RWPE2 (cell line): ENCODE measurements at regions not wholly inside any gene's neighbourhood (a gene's known extent, or its start where the extent isn't known, plus 50 kb on each side); places are given as distances from the start of the nearest gene placed in this dataset.
A peak's percentile ranks its signal among the peaks of the same experiment; 100 is the strongest.

Experiments
- ATAC-seq: fragments of 200-7000 bp; cut with Tn5 transposase; 3 replicates; pipeline ENCODE4 v1.9.1; 2021; ENCODE audit warnings: low read depth
- DNase-seq: peaks from one replicate; pipeline ENCODE4 v3.0.0-alpha.2; 2020; ENCODE audit warnings: low spot score
- H3K27ac ChIP-seq: fragments of 450-650 bp; 2 replicates; pipeline ENCODE4 v1.5.1; 2017; ENCODE audit warnings: mild to moderate bottlenecking; ENCODE audit not compliant: poor library complexity, severe bottlenecking
- H3K27me3 ChIP-seq: fragments of 250-450 bp; sonication (Bioruptor Pico); 2 replicates; pipeline ENCODE4 v1.5.1; 2021; ENCODE audit warnings: mild to moderate bottlenecking, moderate library complexity; ENCODE audit not compliant: insufficient read depth, poor library complexity, severe bottlenecking
- H3K36me3 ChIP-seq: fragments of 250-450 bp; sonication (Bioruptor Pico); 2 replicates; pipeline ENCODE4 v1.5.1; 2020; ENCODE audit warnings: low read depth, mild to moderate bottlenecking, moderate library complexity
- H3K4me1 ChIP-seq: fragments of 250-450 bp; sonication (Bioruptor Pico); 2 replicates; pipeline ENCODE4 v1.5.1; 2021; ENCODE audit warnings: mild to moderate bottlenecking, moderate library complexity; ENCODE audit not compliant: insufficient read depth, poor library complexity, severe bottlenecking
- H3K4me3 ChIP-seq: fragments of 250-450 bp; sonication (Bioruptor Pico); 2 replicates; pipeline ENCODE4 v1.5.1; 2021; ENCODE audit warnings: mild to moderate bottlenecking, moderate library complexity; ENCODE audit not compliant: severe bottlenecking
- H3K9me3 ChIP-seq: fragments of 250-450 bp; sonication (Bioruptor Pico); 2 replicates; pipeline ENCODE4 v1.5.1; 2021; ENCODE audit warnings: mild to moderate bottlenecking, moderate library complexity; ENCODE audit not compliant: severe bottlenecking
- CTCF ChIP-seq: fragments of 450-650 bp; IDR thresholded peaks from one replicate; pipeline ENCODE4 v1.5.1; 2017; ENCODE audit warnings: mild to moderate bottlenecking, moderate library complexity; ENCODE audit not compliant: poor library complexity, severe bottlenecking

- Histone ChIP-seq H3K27ac (no peak overlapping the region), H3K4me3 (no peak overlapping the region), H3K9me3 (no peaks in the 10 kb centered on the region), H3K4me1 (no peaks in the 10 kb centered on the region), H3K27me3 (peaks cover 4% of the 10 kb centered on the region), H3K36me3 (no peaks in the 10 kb centered on the region)
- ATAC-seq (peak; percentile 79), DNase-seq (no peak)
- TF ChIP-seq CTCF: no peak
Measured at GRCh38 chr6:90870561-90870960, 283.7 kb upstream of the MAP3K7 start.

GRCh38 chr6:90868656-90869055 is 281.8 kb upstream of the MAP3K7 start:
- no peak for DNase-seq
- ATAC-seq: no peak
- no peak overlapping the region for H3K4me3 ChIP-seq
- TF ChIP-seq CTCF: no peak
- H3K4me1 ChIP-seq: no peaks in the 10 kb centered on the region
- no peaks in the 10 kb centered on the region for H3K9me3 ChIP-seq
- no peak overlapping the region for H3K27ac ChIP-seq
- H3K36me3 ChIP-seq: no peaks in the 10 kb centered on the region
- peaks cover 4% of the 10 kb centered on the region for H3K27me3 ChIP-seq

GRCh38 chr6:90868256-90868655 is 281.4 kb upstream of the MAP3K7 start:
- TF ChIP-seq CTCF: no peak
- Histone ChIP-seq H3K4me3 (no peak overlapping the region), H3K9me3 (no peaks in the 10 kb centered on the region), H3K4me1 (no peaks in the 10 kb centered on the region), H3K36me3 (no peaks in the 10 kb centered on the region), H3K27me3 (no peaks in the 10 kb centered on the region), H3K27ac (no peak overlapping the region)
- ATAC-seq (no peak), DNase-seq (no peak)

GRCh38 chr6:90865513-90865912 is 278.6 kb upstream of the MAP3K7 start:
- H3K27ac ChIP-seq: no peak overlapping the region
- no peaks in the 10 kb centered on the region for H3K4me1 ChIP-seq
- peak; percentile 41; the same call in 1 of the 3 replicates for ATAC-seq
- DNase-seq: no peak
- H3K4me3 ChIP-seq: no peak overlapping the region
- TF ChIP-seq CTCF: no peak
- H3K27me3 ChIP-seq: no peaks in the 10 kb centered on the region
- H3K9me3 ChIP-seq: no peaks in the 10 kb centered on the region
- no peaks in the 10 kb centered on the region for H3K36me3 ChIP-seq

- DNase-seq (no peak), ATAC-seq (no peak)
- no peaks in the 10 kb centered on the region for H3K27me3 ChIP-seq
- no peak for TF ChIP-seq CTCF
- H3K27ac ChIP-seq: no peak overlapping the region
- H3K9me3 ChIP-seq: no peaks in the 10 kb centered on the region
- H3K4me1 ChIP-seq: no peaks in the 10 kb centered on the region
- no peak overlapping the region for H3K4me3 ChIP-seq
- no peaks in the 10 kb centered on the region for H3K36me3 ChIP-seq
Measured at GRCh38 chr6:90863043-90863442, 276.2 kb upstream of the MAP3K7 start.
